Head of caudate nucleus (tissue), 42 donors: ENCODE measurements at regions not wholly inside any gene's neighbourhood (a gene's known extent, or its start where the extent isn't known, plus 50 kb on each side); places are given as distances from the start of the nearest gene placed in this dataset.
A peak's percentile ranks its signal among the peaks of the same experiment; 100 is the strongest.
"Not testable (repeated sequence)": the region's sequence is repeated elsewhere in the genome, so short reads cannot be mapped to it uniquely, and the experiment has no call there.

ENCODE experiments used
- DNase-seq, 42 donors: peaks; one replicate each; pipeline versions ENCODE4 v3.0.0 to v3.0.0-alpha.2; 2020 to 2021; ENCODE audit warnings: mixed read lengths in 7 of 42
- intact Hi-C: fragments of 100-400 bp; cut with DNase I; formaldehyde crosslinking; loops from one replicate; pipeline ENCODE4 v1.15.0; 2022

- no peak for DNase-seq
- intact Hi-C loops, result no loop called here
Measured at GRCh38 chr10:117805139-117805538, 241.6 kb downstream of the RAB11FIP2 start.

DNA sequence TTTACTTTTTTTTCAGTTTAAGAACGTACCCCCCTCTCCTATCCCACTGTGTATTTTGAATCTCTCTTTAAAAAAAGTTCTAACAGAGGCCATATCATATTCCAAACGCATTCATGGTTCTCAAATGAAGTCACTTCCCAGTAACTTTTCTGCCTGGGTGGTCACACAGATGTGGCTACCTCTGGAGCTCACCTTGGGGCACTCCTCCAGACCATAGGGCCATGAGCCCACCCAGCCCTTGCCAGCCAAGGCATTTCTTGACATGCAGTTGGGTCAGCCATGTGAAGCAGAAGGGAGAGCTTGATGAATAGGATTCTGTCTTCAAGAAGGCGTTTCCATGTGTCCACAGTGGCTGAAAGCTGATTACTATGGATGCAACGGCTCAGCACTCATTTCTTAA, 239.3 kb downstream of the RAB11FIP2 start:
- intact Hi-C loops, result no loop called here
- DNase-seq, result no peak

DNA sequence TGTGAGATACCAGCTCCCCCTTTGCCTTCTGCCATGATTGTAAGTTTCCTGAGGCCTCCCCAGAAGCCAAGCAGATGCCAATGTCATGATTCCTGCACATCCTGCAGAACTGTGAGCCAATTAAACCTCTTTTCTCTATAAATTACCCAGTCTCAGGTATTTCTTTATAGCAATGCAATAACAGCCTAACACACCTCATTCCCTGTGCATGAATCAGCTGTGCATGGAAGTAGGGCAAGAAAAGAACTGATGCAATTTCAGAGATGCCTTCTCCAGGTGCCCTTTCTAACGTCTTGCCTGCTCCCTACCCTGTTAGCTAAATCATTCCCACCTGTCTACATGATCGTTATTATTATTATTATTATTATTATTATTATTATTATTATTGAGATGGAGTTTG, 230.9 kb downstream of the RAB11FIP2 start:
- DNase-seq, intact Hi-C loops: not testable (repeated sequence)

DNA sequence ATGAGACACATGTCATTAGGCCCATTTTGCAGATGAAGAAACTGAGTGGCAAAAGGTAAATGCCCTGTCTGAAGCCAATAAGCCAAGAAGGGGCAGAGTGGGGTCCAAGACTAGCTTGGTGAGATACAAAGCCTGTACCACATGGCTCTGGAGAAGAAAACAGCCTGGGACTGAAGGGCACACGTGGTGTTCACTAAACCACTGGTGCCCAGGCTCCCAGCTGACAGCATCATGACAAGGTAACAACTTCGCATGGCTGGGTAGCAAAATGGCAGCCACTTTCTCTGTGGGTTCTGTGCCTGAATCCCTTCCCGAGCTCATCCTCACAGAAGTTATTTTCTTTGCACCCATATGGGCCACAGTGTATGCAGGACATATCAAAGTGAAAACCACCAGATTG, 229.6 kb downstream of the RAB11FIP2 start:
- intact Hi-C loops, result no loop called here
- DNase-seq, result no peak

- DNase-seq, result no peak
- intact Hi-C loops, result no loop called here
Measured at GRCh38 chr10:117818721-117819120, 228.0 kb downstream of the RAB11FIP2 start.

GRCh38 chr10:117819304-117819703, 227.4 kb downstream of the RAB11FIP2 start:
- peak in 1 of 42 donors; percentile 6 for DNase-seq
- intact Hi-C loops, result no loop called here

GRCh38 chr10:117823980-117824379, 222.8 kb downstream of the RAB11FIP2 start:
- intact Hi-C loops, result no loop called here
- no peak for DNase-seq

DNA sequence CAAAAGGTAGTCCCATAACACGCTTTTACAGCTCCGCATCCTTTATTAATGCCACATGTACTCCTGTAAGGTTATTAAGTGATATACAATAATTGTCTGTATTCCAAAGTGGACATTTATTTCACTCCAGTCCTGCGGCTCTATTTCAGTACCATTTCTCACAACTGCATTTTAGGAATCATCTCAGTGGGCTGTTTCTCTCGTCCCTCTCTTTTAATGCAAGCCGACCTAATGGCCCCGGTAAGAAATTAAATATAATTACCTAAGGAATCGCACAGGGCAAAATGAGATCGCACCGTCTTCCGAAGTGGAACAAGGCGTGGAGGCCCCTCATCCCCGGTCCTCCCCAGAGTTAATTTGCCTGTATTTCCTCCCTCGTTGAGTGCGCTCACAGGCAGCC, 216.5 kb downstream of the RAB11FIP2 start:
- DNase-seq, result no peak
- intact Hi-C loops, result no loop called here

GRCh38 chr10:117830787-117831212, 215.9 kb downstream of the RAB11FIP2 start:
- intact Hi-C loops, result no loop called here
- no peak for DNase-seq

DNA sequence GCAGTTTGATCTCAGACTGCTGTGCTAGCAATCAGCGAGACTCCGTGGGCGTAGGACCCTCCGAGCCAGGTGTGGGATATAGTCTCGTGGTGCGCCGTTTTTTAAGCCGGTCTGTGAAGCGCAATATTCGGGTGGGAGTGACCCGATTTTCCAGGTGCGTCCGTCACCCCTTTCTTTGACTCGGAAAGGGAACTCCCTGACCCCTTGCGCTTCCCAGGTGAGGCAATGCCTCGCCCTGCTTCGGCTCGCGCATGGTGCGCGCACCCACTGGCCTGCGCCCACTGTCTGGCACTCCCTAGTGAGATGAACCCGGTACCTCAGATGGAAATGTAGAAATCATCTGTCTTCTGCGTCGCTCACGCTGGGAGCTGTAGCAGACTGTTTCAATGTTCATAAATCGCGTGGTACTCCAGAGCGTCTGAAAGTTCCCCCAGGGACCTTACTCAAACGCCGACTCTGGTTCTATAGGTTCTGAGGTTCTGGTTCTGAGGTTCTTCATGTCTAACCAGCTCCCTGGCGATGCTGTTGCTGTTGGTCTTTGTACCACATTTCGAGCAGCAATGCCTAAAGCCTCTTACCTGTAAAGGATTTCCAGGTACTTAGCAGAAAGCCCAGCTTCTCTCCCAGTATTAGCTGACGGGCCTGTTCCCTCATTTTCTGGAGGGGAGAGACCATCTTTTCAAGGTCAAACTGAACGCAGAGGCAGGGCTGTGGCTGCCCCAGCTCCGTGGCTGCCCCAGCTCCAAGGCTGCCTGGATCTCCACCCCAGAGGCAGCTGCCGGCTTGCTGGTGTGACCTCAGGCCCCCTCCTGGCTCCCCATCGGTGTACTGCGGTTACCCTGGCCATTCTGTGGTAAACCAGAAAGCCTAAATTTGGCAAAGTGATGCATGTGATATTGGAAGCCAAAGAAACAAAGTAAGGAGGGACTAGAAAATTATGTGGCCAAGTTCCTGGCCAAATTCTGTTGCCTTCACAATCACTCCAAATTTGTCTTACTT, 207.9 kb downstream of the RAB11FIP2 start:
- intact Hi-C loops, result not testable (repeated sequence)

DNA sequence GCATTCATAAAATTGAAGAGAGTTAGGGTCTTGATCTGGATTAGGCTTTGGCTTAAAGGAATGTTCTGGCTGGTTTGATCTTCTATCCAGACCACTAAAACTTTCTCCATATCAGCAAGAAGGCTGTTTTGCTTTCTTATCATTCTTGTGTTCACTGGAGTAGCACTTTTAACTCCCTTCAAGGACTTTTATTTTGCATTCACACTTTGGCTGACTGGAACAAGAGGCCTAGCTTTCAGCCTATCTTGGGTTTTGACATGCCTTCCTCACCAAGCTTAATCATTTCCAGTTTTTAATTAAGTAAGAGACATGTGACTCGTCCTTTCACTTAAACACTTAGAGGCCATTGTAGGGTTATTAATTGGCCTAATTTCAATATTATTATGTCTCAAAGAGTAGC, 190.3 kb downstream of the RAB11FIP2 start:
- DNase-seq, intact Hi-C loops: not testable (repeated sequence)

More for the DNA sequence above, 207.9 kb downstream of the RAB11FIP2 start:
- DNase-seq, result not testable (repeated sequence)

DNA sequence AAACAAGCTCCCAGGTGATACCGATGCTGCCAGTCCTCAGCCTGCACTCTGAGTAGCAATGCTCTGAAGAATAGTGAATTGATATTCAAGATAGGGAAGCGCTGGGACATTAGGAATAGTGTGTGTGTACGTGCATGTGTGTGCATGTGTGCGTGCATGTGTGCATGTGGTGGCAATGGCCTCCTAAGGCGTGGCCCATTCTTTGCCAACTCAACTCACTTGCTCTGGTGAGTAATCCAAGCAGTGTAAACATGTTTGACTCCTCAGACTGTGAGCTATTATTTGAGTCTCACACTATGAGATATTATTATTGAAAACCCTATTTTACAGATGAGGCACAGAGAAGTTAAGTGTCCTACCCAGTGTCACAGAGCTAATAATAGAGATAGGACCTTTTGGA, 186.6 kb downstream of the RAB11FIP2 start:
- no peak for DNase-seq
- intact Hi-C loops, result no loop called here

- DNase-seq, result no peak
- intact Hi-C loops, result no loop called here
Measured at GRCh38 chr10:117860823-117861222, 185.9 kb downstream of the RAB11FIP2 start.

- no peak for DNase-seq
Measured at GRCh38 chr10:117861329-117861728, 185.4 kb downstream of the RAB11FIP2 start.

GRCh38 chr10:117863771-117864170, 183.0 kb downstream of the RAB11FIP2 start:
- intact Hi-C loops, result no loop called here

More at GRCh38 chr10:117861329-117861728, 185.4 kb downstream of the RAB11FIP2 start:
- intact Hi-C loops, result no loop called here

DNA sequence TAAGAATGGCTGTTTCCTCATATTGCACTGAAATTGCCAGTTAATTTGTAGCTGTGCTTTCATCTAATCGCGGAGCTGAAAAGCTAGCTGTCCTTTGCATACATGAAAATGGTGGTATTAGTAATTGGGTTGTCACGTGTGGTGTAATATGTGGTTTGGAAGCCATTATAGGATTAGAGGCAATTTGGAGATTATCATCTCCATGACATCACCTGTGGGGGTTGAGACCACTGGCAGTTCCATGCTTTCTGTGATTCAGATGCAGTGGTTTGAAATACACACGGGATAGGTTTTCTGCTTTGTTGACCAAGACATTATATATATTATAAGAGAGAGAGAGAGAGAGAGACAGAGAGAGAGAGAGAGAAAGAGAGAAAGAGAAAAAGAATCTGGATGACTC, 180.8 kb downstream of the RAB11FIP2 start:
- intact Hi-C loops, result no loop called here
- no peak for DNase-seq

More at GRCh38 chr10:117863771-117864170, 183.0 kb downstream of the RAB11FIP2 start:
- DNase-seq, result no peak

DNA sequence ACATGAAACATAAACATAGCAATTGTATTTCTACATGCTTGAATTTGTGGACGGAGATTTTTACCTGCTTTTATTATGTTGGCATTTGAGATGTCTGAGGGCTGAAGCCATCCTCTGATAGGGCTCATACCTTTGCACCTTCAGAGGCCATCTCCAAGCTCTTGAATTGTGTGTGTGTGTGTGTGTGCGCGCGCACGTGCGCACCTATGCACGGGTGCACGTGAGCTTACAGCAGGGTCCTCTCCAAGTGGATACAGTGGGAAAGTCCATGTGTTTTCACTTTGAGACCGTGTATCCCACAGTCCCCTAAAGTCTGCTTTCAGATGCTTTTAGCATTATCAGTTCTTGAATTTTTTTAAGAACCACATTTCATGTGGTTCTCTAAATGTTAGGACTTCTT, 178.6 kb downstream of the RAB11FIP2 start:
- DNase-seq, result no peak
- intact Hi-C loops, result no loop called here

DNA sequence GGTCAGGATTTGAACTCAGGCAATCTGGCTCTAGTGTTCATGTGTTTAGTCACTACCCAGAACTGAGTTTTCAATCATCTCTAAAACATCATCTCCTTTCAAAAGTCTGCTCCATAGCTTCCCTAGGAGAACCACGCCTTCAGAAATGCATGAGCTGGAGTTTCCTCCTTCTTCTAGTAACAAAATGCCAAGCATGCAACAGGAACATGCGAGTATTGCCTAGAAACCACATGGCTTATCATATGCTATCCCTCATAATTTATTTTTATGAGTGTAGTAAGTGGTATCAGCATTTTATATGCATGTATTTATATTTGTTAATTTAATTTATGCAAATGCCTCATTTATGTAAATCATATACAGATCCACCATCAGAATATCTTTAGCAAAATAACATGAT, 170.9 kb downstream of the RAB11FIP2 start:
- intact Hi-C loops, result no loop called here
- DNase-seq, result no peak

DNA sequence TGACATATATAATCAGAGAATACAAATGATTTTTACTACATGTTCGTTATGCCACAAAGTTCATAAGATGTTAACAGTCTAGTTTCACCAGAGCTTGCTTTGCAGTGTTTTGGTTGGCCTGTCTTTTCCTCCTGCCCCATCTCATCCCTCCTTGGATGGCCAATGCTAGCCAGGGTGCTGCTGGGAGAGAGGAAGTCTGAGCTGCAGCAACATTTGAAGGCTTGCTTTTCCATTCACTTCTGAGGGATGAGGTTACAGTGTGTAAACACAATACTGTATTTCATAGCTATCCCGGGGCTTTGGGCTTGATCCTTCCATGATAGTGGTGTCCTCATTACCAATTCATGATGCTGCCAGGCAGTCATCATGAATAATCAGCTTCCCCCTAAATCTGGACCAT, 170.5 kb downstream of the RAB11FIP2 start:
- DNase-seq, result no peak
- intact Hi-C loops, result no loop called here

DNA sequence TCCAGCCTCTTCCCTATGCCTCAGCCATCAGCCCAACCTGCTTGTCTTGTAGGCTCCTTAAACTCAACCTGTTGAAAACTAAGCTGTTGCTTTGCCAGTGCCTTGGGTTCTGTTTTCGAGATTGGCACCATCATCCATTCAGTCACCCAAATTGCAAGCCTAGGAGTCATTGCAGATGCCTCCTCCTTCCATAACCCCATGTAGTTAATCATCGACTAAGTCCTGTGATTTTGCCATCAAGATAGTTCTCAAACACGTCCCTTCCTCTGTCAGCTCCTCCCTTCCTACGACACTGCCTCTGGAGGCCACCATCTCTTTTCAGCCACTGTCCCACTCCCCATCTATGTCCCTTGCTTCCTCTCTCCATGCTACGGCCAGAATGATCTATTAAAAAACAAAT, 168.1 kb downstream of the RAB11FIP2 start:
- intact Hi-C loops, result no loop called here
- no peak for DNase-seq

GRCh38 chr10:117884093-117884492, 162.6 kb downstream of the RAB11FIP2 start:
- intact Hi-C loops, result no loop called here
- no peak for DNase-seq
